SK-N-SH (cell line): ENCODE measurements at regions not wholly inside any gene's neighbourhood (a gene's known extent, or its start where the extent isn't known, plus 50 kb on each side); places are given as distances from the start of the nearest gene placed in this dataset.

Experiments used
- CTCF ChIA-PET: fragments of 300-600, 350-600 bp; formaldehyde crosslinking; extraction: SDS; loops from one replicate; lab custom pipeline; 2021; lab: Yijun Ruan, JAX
- POLR2A ChIA-PET: fragments of 350-600 bp; sonication (Branson Sonifier 250); formaldehyde crosslinking; extraction: SDS; loops from one replicate; lab custom pipeline; 2020; ENCODE audit warnings: antibody characterized with exemption, inconsistent platforms; lab: Yijun Ruan, JAX
- DNase-seq: peaks from one replicate; pipeline ENCODE4 v3.0.0; 2012
- H2AFZ ChIP-seq: fragments of 200-600 bp; sonication (generic); 2 replicates; pipeline ENCODE4 v1.8.1; 2016; ENCODE audit warnings: antibody characterized with exemption, mild to moderate bottlenecking, low read depth
- H3F3A ChIP-seq: fragments of 200-600 bp; sonication (generic); replicated peaks from 2 replicates; pipeline ENCODE3; 2016; ENCODE audit warnings: antibody characterized with exemption, mild to moderate bottlenecking; ENCODE audit not compliant: insufficient read depth
- H3K27ac ChIP-seq, 2 experiments: fragments of 200-500 bp in 1 of 2; fragments of 200-600 bp in 1 of 2; sonication (Bioruptor generic) in 1 of 2; sonication (generic), shearing (Covaris generic) in 1 of 2; 2 replicates each; pipeline versions ENCODE4 v1.5.1 to v1.6.1; 2014 to 2016; ENCODE audit warnings: low read depth in 2 of 2, inconsistent platforms in 1 of 2, low read length in 1 of 2, mild to moderate bottlenecking in 1 of 2, mixed read lengths in 1 of 2
- H3K27me3 ChIP-seq: fragments of 200-600 bp; sonication (generic), shearing (Covaris generic); 2 replicates; pipeline ENCODE4 v1.6.1; 2016; ENCODE audit warnings: mixed run types; ENCODE audit not compliant: insufficient read depth
- H3K36me3 ChIP-seq, 2 experiments: fragments of 200-500 bp in 1 of 2; fragments of 200-600 bp in 1 of 2; sonication (Bioruptor generic) in 1 of 2; sonication (generic) in 1 of 2; replicated peaks in 1 of 2; 2 replicates each; pipeline versions ENCODE3 to v1.5.1; 2014 to 2016; ENCODE audit warnings: low read length in 1 of 2, mild to moderate bottlenecking in 1 of 2; ENCODE audit not compliant: insufficient read depth in 2 of 2, control insufficient read depth in 1 of 2
- H3K4me1 ChIP-seq, 2 experiments: fragments of 200-500 bp in 1 of 2; fragments of 200-600 bp in 1 of 2; sonication (Bioruptor generic) in 1 of 2; sonication (generic), shearing (Covaris generic) in 1 of 2; 2 replicates each; pipeline versions ENCODE4 v1.5.1 to v1.6.1; 2014 to 2016; ENCODE audit warnings: low read depth in 1 of 2, low read length in 1 of 2, mixed run types in 1 of 2; ENCODE audit not compliant: insufficient read depth in 2 of 2, control insufficient read depth in 1 of 2
- H3K4me2 ChIP-seq: fragments of 200-600 bp; sonication (generic), shearing (Covaris generic); 2 replicates; pipeline ENCODE4 v1.6.1; 2017; ENCODE audit warnings: mixed run types
- H3K4me3 ChIP-seq, 2 experiments: fragments of 200-500 bp in 1 of 2; fragments of 200-600 bp in 1 of 2; sonication (Bioruptor generic) in 1 of 2; sonication (generic), shearing (Covaris generic) in 1 of 2; 2 replicates each; pipeline versions ENCODE4 v1.5.1 to v1.8.1; 2014 to 2016; ENCODE audit warnings: low read depth in 2 of 2, inconsistent platforms in 1 of 2, low read length in 1 of 2, mild to moderate bottlenecking in 1 of 2, mixed read lengths in 1 of 2, moderate library complexity in 1 of 2
- H3K79me2 ChIP-seq: fragments of 200-600 bp; sonication (generic); 2 replicates; pipeline ENCODE4 v1.8.1; 2017; ENCODE audit warnings: mild to moderate bottlenecking; ENCODE audit not compliant: insufficient read depth
- H3K9ac ChIP-seq: fragments of 200-600 bp; sonication (generic); 2 replicates; pipeline ENCODE4 v1.6.1; 2017; ENCODE audit warnings: mixed run types
- H3K9me2 ChIP-seq: fragments of 200-600 bp; sonication (generic); 2 replicates; pipeline ENCODE4 v1.6.1; 2017; ENCODE audit warnings: mixed run types
- H3K9me3 ChIP-seq: fragments of 200-600 bp; sonication (generic); 2 replicates; pipeline ENCODE4 v1.6.1; 2017; ENCODE audit warnings: mixed run types, mild to moderate bottlenecking, moderate library complexity
- H4K20me1 ChIP-seq: fragments of 200-600 bp; sonication (generic); 2 replicates; pipeline ENCODE4 v1.6.1; 2017; ENCODE audit warnings: mild to moderate bottlenecking, mixed run types; ENCODE audit not compliant: insufficient read depth
- GATA2 ChIP-seq: sonication (generic); formaldehyde crosslinking; IDR thresholded peaks from 2 replicates; pipeline ENCODE4 v1.5.0; 2020; ENCODE audit warnings: mild to moderate bottlenecking, missing genetic modification reagents
- IRF3 ChIP-seq: fragments of 150-350 bp; IDR thresholded peaks from 2 replicates; pipeline ENCODE4 v1.6.1; 2016; ENCODE audit warnings: mild to moderate bottlenecking, low read depth, low read length
- NFIC ChIP-seq: IDR thresholded peaks from 2 replicates; pipeline ENCODE4 v1.4.0; 2012; ENCODE audit warnings: borderline replicate concordance
- NRF1 ChIP-seq: IDR thresholded peaks from 2 replicates; pipeline ENCODE4 v1.6.1; 2012; ENCODE audit warnings: low read depth, mild to moderate bottlenecking, low read length
- PBX3 ChIP-seq: IDR thresholded peaks from 2 replicates; pipeline ENCODE4; 2012
- RCOR1 ChIP-seq: fragments of 150-350 bp; IDR thresholded peaks from 2 replicates; pipeline ENCODE4 v1.6.1; 2017; ENCODE audit warnings: antibody characterized with exemption, low read length
- REST ChIP-seq: IDR thresholded peaks from 2 replicates; pipeline ENCODE4 v1.6.1; 2012; ENCODE audit warnings: mild to moderate bottlenecking, low read depth, low read length, moderate library complexity
- TAF1 ChIP-seq: IDR thresholded peaks from 2 replicates; pipeline ENCODE4 v1.6.1; 2012; ENCODE audit warnings: low read depth, mild to moderate bottlenecking, low read length, moderate library complexity, borderline replicate concordance
- TCF12 ChIP-seq: IDR thresholded peaks from 2 replicates; pipeline ENCODE4 v1.4.0; 2012
- TEAD4 ChIP-seq: IDR thresholded peaks from 2 replicates; pipeline ENCODE4 v1.4.0; 2012; ENCODE audit warnings: mild to moderate bottlenecking, borderline replicate concordance; ENCODE audit not compliant: insufficient read depth
- USF1 ChIP-seq: IDR thresholded peaks from 2 replicates; pipeline ENCODE4 v1.4.0; 2012; ENCODE audit warnings: low read depth, borderline replicate concordance
- ZBTB33 ChIP-seq: IDR thresholded peaks from 2 replicates; pipeline ENCODE4 v1.4.0; 2012; ENCODE audit warnings: low read depth, borderline replicate concordance
- WGBS: methylation state at CpG from one replicate; pipeline ENCODE4 v1.1.6; 2017; ENCODE audit warnings: low lambda C conversion rate; 5-methylcytosine and 5-hydroxymethylcytosine counted together

GRCh38 chr18:63071701-63072141, 247.8 kb downstream of the BCL2 start:
- Histone ChIP-seq H3K4me2 (no peak overlapping the region), H3K9me3 (no peaks in the 10 kb centered on the region), H3K9me2 (no peaks in the 10 kb centered on the region), H3K4me1 (no peaks in the 10 kb centered on the region), H3K79me2 (no peaks in the 10 kb centered on the region), H3K9ac (no peak overlapping the region), H3F3A (no peaks in the 10 kb centered on the region), H3K4me3 (no peak overlapping the region), H3K27ac (no peak overlapping the region), H3K27me3 (no peaks in the 10 kb centered on the region; the same call in 1 of the 2 replicates), H3K36me3 (no peaks in the 10 kb centered on the region), H4K20me1 (no peaks in the 10 kb centered on the region), H2AFZ (no peak overlapping the region)
- TF ChIP-seq TCF12 (no peak), TAF1 (no peak), ZBTB33 (no peak), TEAD4 (no peak), NFIC (no peak), IRF3 (no peak), GATA2 (CRISPR knock-in tag) (no peak), RCOR1 (no peak), NRF1 (no peak), USF1 (no peak), PBX3 (no peak), REST (no peak)
- ChIA-PET CTCF (no interaction called here), POLR2A (no interaction called here)
- DNase-seq, result no peak
- WGBS, result 54% methylated on average over 5 of the region's 5 CpGs
